ENCODE measurements at regions not wholly inside any gene's neighbourhood (a gene's known extent, or its start where the extent isn't known, plus 50 kb on each side); places are given as distances from the start of the nearest gene placed in this dataset.
A peak's percentile ranks its signal among the peaks of the same experiment; 100 is the strongest.

DNA sequence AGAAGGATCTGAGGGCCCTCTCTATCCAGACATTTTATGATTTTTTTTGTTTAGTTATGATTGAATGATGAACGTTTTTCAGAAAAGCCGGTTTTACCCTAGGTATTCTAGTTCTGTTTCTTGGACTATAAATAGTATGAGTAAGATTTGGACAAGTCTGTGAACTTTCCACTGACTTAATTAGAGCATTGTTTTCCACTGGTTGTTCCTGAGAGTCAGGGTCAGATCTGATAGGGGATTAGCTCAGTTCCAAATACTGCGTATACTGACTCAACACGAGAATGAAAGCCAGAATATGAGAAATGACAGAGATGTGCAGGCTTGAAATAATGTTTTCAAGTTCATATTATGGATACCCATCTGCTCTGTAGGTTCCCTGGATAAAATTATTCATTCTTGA, 361.6 kb downstream of the AEBP2 start:
- DNase-seq (no peak), ATAC-seq (ENCODE audit: low read depth in 2 of 2) (no peak)
- H3K9me3 ChIP-seq (ENCODE audit: control insufficient read depth in 2 of 2, low read length in 2 of 2): no peaks in the 10 kb centered on the region
- no peaks in the 10 kb centered on the region for H3K27me3 Mint-ChIP-seq
- H3K27me3 ChIP-seq (ENCODE audit: control insufficient read depth, insufficient read depth, low read length): no peaks in the 10 kb centered on the region
- no peak overlapping the region for H3K4me3 ChIP-seq (ENCODE audit: low read depth, low read length)
- no peak overlapping the region for H3K4me3 Mint-ChIP-seq
- H3K27ac ChIP-seq (ENCODE audit: insufficient read depth, low read length, poor library complexity, severe bottlenecking): no peak overlapping the region
- H3K9me3 Mint-ChIP-seq: peaks cover 0 to 9% (median 2%) of the 10 kb centered on the region in 7 donors
- peaks cover 0 to 12% (median 2%) of the 10 kb centered on the region in 4 donors for H3K4me1 Mint-ChIP-seq
- no peaks in the 10 kb centered on the region for H3K4me1 ChIP-seq (ENCODE audit: control insufficient read depth, insufficient read depth, low read length, poor library complexity, severe bottlenecking)
- H3K27ac Mint-ChIP-seq: no peak overlapping the region
- H3K36me3 ChIP-seq (ENCODE audit: control insufficient read depth, insufficient read depth, low read length): no peaks in the 10 kb centered on the region
- no peaks in the 10 kb centered on the region for H3K36me3 Mint-ChIP-seq

DNA sequence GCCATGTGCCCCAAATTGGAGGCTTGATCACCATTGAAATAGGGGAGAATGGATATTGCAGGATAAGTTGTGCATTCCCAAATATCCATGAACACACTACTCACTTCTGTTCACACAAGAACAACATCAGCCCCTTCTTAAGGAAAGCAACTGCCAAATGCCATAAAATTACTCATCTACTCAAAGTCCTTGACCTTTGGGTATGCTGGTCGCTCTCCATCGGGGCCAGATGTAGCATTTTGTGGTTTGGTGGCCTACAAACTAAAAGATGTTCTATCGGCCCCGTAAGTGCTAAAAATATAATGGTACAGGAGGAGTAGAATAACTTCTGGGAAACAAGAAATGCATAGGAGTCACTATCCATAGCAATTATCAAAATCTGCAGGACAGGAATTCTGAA, 362.6 kb downstream of the AEBP2 start:
- no peak for ATAC-seq (ENCODE audit: low read depth in 2 of 2)
- no peaks in the 10 kb centered on the region for H3K36me3 ChIP-seq (ENCODE audit: control insufficient read depth, insufficient read depth, low read length)
- no peak for DNase-seq
- H3K27me3 Mint-ChIP-seq: no peaks in the 10 kb centered on the region
- H3K27me3 ChIP-seq (ENCODE audit: control insufficient read depth, insufficient read depth, low read length): no peaks in the 10 kb centered on the region
- peaks cover 0 to 12% (median 2%) of the 10 kb centered on the region in 4 donors for H3K4me1 Mint-ChIP-seq
- peaks cover 0 to 9% (median 2%) of the 10 kb centered on the region in 7 donors for H3K9me3 Mint-ChIP-seq
- no peaks in the 10 kb centered on the region for H3K4me1 ChIP-seq (ENCODE audit: control insufficient read depth, insufficient read depth, low read length, poor library complexity, severe bottlenecking)
- H3K36me3 Mint-ChIP-seq: no peaks in the 10 kb centered on the region
- no peaks in the 10 kb centered on the region for H3K9me3 ChIP-seq (ENCODE audit: control insufficient read depth in 2 of 2, low read length in 2 of 2)
- no peak overlapping the region for H3K4me3 ChIP-seq (ENCODE audit: low read depth, low read length)
- no peak overlapping the region for H3K27ac Mint-ChIP-seq
- H3K27ac ChIP-seq (ENCODE audit: insufficient read depth, low read length, poor library complexity, severe bottlenecking): no peak overlapping the region
- H3K4me3 Mint-ChIP-seq: no peak overlapping the region

DNA sequence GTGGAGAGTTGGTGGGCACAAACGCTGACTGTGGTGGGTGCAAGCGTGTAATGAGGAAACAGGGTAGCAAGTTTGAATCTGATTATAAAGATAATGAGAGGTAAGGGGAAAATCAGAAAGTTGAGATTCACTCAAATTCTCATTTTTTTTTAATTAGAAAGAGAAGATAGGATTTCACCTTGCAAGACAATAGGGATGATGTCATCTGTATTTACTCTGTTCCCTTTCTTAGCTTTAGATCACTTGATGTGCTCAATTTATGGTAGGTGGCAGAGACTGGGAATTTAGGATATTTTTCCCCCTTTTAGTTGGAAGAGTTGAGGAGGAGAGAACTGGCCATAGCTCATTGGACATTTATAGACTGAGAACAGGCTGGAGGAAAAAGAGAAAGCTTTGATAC, 363.6 kb downstream of the AEBP2 start:
- no peak overlapping the region for H3K27ac ChIP-seq (ENCODE audit: insufficient read depth, low read length, poor library complexity, severe bottlenecking)
- Mint-ChIP-seq H3K36me3 (no peaks in the 10 kb centered on the region), H3K27ac (no peak overlapping the region), H3K4me1 (peaks cover 0 to 12% (median 2%) of the 10 kb centered on the region in 4 donors), H3K27me3 (no peaks in the 10 kb centered on the region), H3K4me3 (no peak overlapping the region), H3K9me3 (peaks cover 0 to 9% (median 2%) of the 10 kb centered on the region in 7 donors)
- H3K4me1 ChIP-seq (ENCODE audit: control insufficient read depth, insufficient read depth, low read length, poor library complexity, severe bottlenecking): no peaks in the 10 kb centered on the region
- DNase-seq (no peak), ATAC-seq (ENCODE audit: low read depth in 2 of 2) (no peak)
- no peaks in the 10 kb centered on the region for H3K9me3 ChIP-seq (ENCODE audit: control insufficient read depth in 2 of 2, low read length in 2 of 2)
- no peaks in the 10 kb centered on the region for H3K27me3 ChIP-seq (ENCODE audit: control insufficient read depth, insufficient read depth, low read length)
- no peak overlapping the region for H3K4me3 ChIP-seq (ENCODE audit: low read depth, low read length)
- no peaks in the 10 kb centered on the region for H3K36me3 ChIP-seq (ENCODE audit: control insufficient read depth, insufficient read depth, low read length)

DNA sequence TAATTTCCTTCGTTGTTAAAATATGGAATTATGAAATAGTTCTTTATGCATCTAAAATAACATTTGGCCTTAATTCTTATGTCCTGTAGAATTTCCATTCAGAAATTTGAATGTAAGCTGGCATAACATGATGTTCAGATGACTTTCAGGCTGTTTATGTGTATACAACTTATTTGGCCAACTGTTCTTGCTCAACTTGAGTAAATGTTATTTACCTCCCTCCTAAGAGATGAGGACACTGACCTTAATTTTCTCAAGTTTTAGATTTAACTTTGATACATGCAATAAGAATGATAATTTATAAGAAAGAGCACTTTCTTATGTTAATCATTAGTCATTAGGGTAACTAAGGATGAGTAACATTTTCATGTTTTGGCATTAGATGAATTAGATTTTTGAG, 365.4 kb downstream of the AEBP2 start:
- ATAC-seq (ENCODE audit: low read depth in 2 of 2) (no peak), DNase-seq (no peak)
- Mint-ChIP-seq H3K4me3 (peak overlapping the region in 1 of 4 donors; percentile 2), H3K4me1 (peaks cover 0 to 6% (median 2%) of the 10 kb centered on the region in 4 donors), H3K36me3 (no peaks in the 10 kb centered on the region), H3K9me3 (peaks cover 0 to 8% (median 5%) of the 10 kb centered on the region in 7 donors), H3K27ac (no peak overlapping the region), H3K27me3 (no peaks in the 10 kb centered on the region)
- Histone ChIP-seq H3K36me3 (ENCODE audit: control insufficient read depth, insufficient read depth, low read length) (no peaks in the 10 kb centered on the region), H3K4me3 (ENCODE audit: low read depth, low read length) (no peak overlapping the region), H3K27ac (ENCODE audit: insufficient read depth, low read length, poor library complexity, severe bottlenecking) (no peak overlapping the region), H3K27me3 (ENCODE audit: control insufficient read depth, insufficient read depth, low read length) (no peaks in the 10 kb centered on the region), H3K9me3 (ENCODE audit: control insufficient read depth in 2 of 2, low read length in 2 of 2) (no peaks in the 10 kb centered on the region), H3K4me1 (ENCODE audit: control insufficient read depth, insufficient read depth, low read length, poor library complexity, severe bottlenecking) (no peaks in the 10 kb centered on the region)

DNA sequence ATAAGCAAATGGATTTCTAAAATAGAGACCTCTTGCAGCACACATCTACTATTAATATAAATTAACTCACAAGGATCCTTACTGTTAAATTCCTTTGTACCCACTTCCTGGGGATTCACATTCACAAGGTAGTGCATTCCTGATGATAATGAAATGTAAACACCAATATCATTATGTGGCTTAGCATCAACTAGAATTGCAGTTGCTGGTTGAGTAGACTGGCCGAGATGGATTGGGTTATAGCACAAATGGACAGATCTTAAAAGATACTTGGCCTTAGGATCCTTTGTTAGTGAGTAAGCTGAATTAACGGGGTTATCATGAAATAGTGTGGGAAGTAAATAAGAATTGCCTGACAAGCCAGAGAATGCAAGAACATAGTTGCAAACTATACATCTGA, 369.1 kb downstream of the AEBP2 start:
- Histone ChIP-seq H3K4me1 (ENCODE audit: control insufficient read depth, insufficient read depth, low read length, poor library complexity, severe bottlenecking) (no peaks in the 10 kb centered on the region), H3K9me3 (ENCODE audit: control insufficient read depth in 2 of 2, low read length in 2 of 2) (no peaks in the 10 kb centered on the region), H3K4me3 (ENCODE audit: low read depth, low read length) (no peak overlapping the region), H3K27me3 (ENCODE audit: control insufficient read depth, insufficient read depth, low read length) (no peaks in the 10 kb centered on the region), H3K27ac (ENCODE audit: insufficient read depth, low read length, poor library complexity, severe bottlenecking) (no peak overlapping the region), H3K36me3 (ENCODE audit: control insufficient read depth, insufficient read depth, low read length) (no peaks in the 10 kb centered on the region)
- Mint-ChIP-seq H3K4me3 (no peak overlapping the region), H3K4me1 (no peaks in the 10 kb centered on the region), H3K36me3 (no peaks in the 10 kb centered on the region), H3K27me3 (no peaks in the 10 kb centered on the region), H3K27ac (no peak overlapping the region), H3K9me3 (peaks cover 0 to 10% (median 5%) of the 10 kb centered on the region in 7 donors)
- ATAC-seq (ENCODE audit: low read depth in 2 of 2) (no peak), DNase-seq (no peak)

DNA sequence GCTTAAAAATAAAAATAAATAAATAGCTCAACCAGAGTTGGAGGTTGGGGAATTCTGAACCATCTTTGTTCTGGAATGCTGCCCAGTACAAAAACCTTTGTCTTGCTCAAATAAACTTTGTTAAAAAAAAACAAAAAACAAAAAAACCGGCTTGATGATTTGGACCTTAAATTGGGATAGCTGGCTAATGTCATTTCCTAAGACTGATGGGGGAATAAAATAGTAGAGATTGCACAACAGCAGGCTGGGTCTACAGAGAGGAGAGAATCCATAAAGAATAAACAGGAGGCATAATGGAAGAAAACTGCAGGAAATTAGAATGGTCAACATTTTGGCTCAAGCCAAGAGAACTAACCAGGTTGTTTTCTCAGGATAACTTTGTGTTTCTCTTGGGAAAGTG, 370.9 kb downstream of the AEBP2 start:
- Mint-ChIP-seq H3K27ac (no peak overlapping the region), H3K4me1 (no peaks in the 10 kb centered on the region), H3K36me3 (no peaks in the 10 kb centered on the region), H3K4me3 (no peak overlapping the region), H3K9me3 (peaks cover 0 to 15% (median 5%) of the 10 kb centered on the region in 7 donors), H3K27me3 (no peaks in the 10 kb centered on the region)
- ATAC-seq (ENCODE audit: low read depth in 2 of 2) (no peak), DNase-seq (no peak)
- H3K36me3 ChIP-seq (ENCODE audit: control insufficient read depth, insufficient read depth, low read length): no peaks in the 10 kb centered on the region
- H3K4me3 ChIP-seq (ENCODE audit: low read depth, low read length): no peak overlapping the region
- no peak overlapping the region for H3K27ac ChIP-seq (ENCODE audit: insufficient read depth, low read length, poor library complexity, severe bottlenecking)
- no peaks in the 10 kb centered on the region for H3K9me3 ChIP-seq (ENCODE audit: control insufficient read depth in 2 of 2, low read length in 2 of 2)
- H3K4me1 ChIP-seq (ENCODE audit: control insufficient read depth, insufficient read depth, low read length, poor library complexity, severe bottlenecking): no peaks in the 10 kb centered on the region
- H3K27me3 ChIP-seq (ENCODE audit: control insufficient read depth, insufficient read depth, low read length): no peaks in the 10 kb centered on the region

DNA sequence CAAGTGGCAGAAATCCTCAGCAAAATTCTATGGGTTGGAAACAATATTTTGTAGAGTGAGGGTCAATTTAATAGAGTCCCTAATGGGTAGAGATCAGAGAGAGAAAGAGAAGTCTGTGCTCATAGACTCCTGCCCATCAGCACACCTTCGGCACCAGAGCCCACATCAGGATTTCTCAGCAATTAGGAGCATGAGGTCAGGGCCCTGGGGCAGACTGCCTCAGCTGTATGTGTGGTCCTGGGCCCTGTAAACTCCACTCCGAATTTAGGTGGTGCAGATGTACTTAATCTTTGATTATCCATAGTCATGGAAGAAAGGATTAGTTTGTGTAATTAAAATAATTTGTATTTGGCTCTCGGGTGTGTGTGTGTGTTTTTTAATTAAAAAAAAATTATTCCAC, 372.6 kb downstream of the AEBP2 start:
- Histone ChIP-seq H3K27me3 (ENCODE audit: control insufficient read depth, insufficient read depth, low read length) (no peaks in the 10 kb centered on the region), H3K4me1 (ENCODE audit: control insufficient read depth, insufficient read depth, low read length, poor library complexity, severe bottlenecking) (no peaks in the 10 kb centered on the region), H3K4me3 (ENCODE audit: low read depth, low read length) (no peak overlapping the region), H3K9me3 (ENCODE audit: control insufficient read depth in 2 of 2, low read length in 2 of 2) (no peaks in the 10 kb centered on the region), H3K36me3 (ENCODE audit: control insufficient read depth, insufficient read depth, low read length) (no peaks in the 10 kb centered on the region), H3K27ac (ENCODE audit: insufficient read depth, low read length, poor library complexity, severe bottlenecking) (no peak overlapping the region)
- DNase-seq (no peak), ATAC-seq (ENCODE audit: low read depth in 2 of 2) (no peak)
- H3K27ac Mint-ChIP-seq: no peak overlapping the region
- peaks cover 0 to 15% (median 4%) of the 10 kb centered on the region in 7 donors for H3K9me3 Mint-ChIP-seq
- H3K27me3 Mint-ChIP-seq: no peaks in the 10 kb centered on the region
- no peaks in the 10 kb centered on the region for H3K36me3 Mint-ChIP-seq
- H3K4me3 Mint-ChIP-seq: no peak overlapping the region
- no peaks in the 10 kb centered on the region for H3K4me1 Mint-ChIP-seq

DNA sequence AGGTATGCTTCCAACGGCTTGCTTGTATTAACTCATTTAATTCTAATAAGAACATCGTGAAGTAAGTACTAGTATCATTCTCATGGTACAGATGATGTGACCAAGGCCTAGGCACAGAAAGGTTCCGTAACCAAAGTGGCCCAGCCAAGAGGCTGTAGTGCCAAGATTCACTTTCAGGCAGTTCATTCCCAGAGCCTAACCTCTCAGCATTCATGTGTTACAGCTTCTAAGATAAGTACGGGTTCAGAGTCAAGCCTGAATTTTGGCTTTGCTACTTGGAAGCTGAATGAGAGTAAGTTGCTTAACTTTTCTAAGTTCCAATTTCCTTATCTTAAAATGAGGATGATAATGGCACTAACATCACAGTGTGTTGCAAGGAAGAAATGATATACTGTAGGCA, 379.9 kb downstream of the AEBP2 start:
- no peak for ATAC-seq (ENCODE audit: low read depth in 2 of 2)
- Mint-ChIP-seq H3K36me3 (no peaks in the 10 kb centered on the region), H3K27me3 (peaks cover 4% of the 10 kb centered on the region), H3K4me1 (no peaks in the 10 kb centered on the region), H3K27ac (no peak overlapping the region), H3K9me3 (peaks cover 0 to 27% (median 7%) of the 10 kb centered on the region in 7 donors), H3K4me3 (no peak overlapping the region)
- Histone ChIP-seq H3K36me3 (ENCODE audit: control insufficient read depth, insufficient read depth, low read length) (no peaks in the 10 kb centered on the region), H3K4me1 (ENCODE audit: control insufficient read depth, insufficient read depth, low read length, poor library complexity, severe bottlenecking) (no peaks in the 10 kb centered on the region), H3K27ac (ENCODE audit: insufficient read depth, low read length, poor library complexity, severe bottlenecking) (no peak overlapping the region), H3K4me3 (ENCODE audit: low read depth, low read length) (no peak overlapping the region), H3K27me3 (ENCODE audit: control insufficient read depth, insufficient read depth, low read length) (no peaks in the 10 kb centered on the region), H3K9me3 (ENCODE audit: control insufficient read depth in 2 of 2, low read length in 2 of 2) (no peaks in the 10 kb centered on the region)
- DNase-seq: no peak

Measured in CD4-positive, CD25-positive, alpha-beta regulatory T cell (primary cell).